ENCODE measurements at regions not wholly inside any gene's neighbourhood (a gene's known extent, or its start where the extent isn't known, plus 50 kb on each side); places are given as distances from the start of the nearest gene placed in this dataset.

- no peak for TF ChIP-seq CTCF (IDR thresholded peaks at IDR 0.05)
- no peaks in the 10 kb centered on the region for H3K27me3 ChIP-seq
- peaks cover 0 to 13% (median 0%) of the 10 kb centered on the region in 11 donors for H3K9me3 ChIP-seq
- no peak for DNase-seq
- no peaks in the 10 kb centered on the region for H3K36me3 ChIP-seq
- intact Hi-C loops (cut with DNase I), result no loop called here
- no peak overlapping the region for H3K27ac ChIP-seq
- no peak for ATAC-seq
- H3K4me3 ChIP-seq, result no peak overlapping the region
- H3K4me1 ChIP-seq, result no peaks in the 10 kb centered on the region
- WGBS, 2 donors, result 78 to 84% methylated on average over 7 of the region's 7 CpGs
Measured at GRCh38 chr3:165903885-165904630, 66.8 kb upstream of the BCHE start.

- Histone ChIP-seq H3K36me3 (no peaks in the 10 kb centered on the region), H3K27ac (no peak overlapping the region), H3K9me3 (peaks cover 0 to 16% (median 0%) of the 10 kb centered on the region in 11 donors), H3K4me1 (no peaks in the 10 kb centered on the region), H3K4me3 (no peak overlapping the region), H3K27me3 (no peaks in the 10 kb centered on the region)
- no peak for ATAC-seq
- TF ChIP-seq CTCF (IDR thresholded peaks at IDR 0.05), result no peak
- 90% methylated on average over 1 of the region's 1 CpG for WGBS, 2 donors
- intact Hi-C loops (cut with DNase I), result no loop called here
- no peak for DNase-seq
Measured at GRCh38 chr3:165899066-165899465, 61.8 kb upstream of the BCHE start.

GRCh38 chr3:165897137-165897536 lies 59.9 kb upstream of the BCHE start:
- 78 to 79% methylated on average over 7 of the region's 7 CpGs for WGBS, 2 donors
- no peaks in the 10 kb centered on the region for H3K27me3 ChIP-seq
- peaks cover 0 to 16% (median 0%) of the 10 kb centered on the region in 11 donors for H3K9me3 ChIP-seq
- no peak for DNase-seq
- H3K36me3 ChIP-seq, result no peaks in the 10 kb centered on the region
- intact Hi-C loops (cut with DNase I), result no loop called here
- no peak for ATAC-seq
- H3K4me1 ChIP-seq, result no peaks in the 10 kb centered on the region
- no peak for TF ChIP-seq CTCF (IDR thresholded peaks at IDR 0.05)
- H3K27ac ChIP-seq, result no peak overlapping the region
- H3K4me3 ChIP-seq, result no peak overlapping the region

- Histone ChIP-seq H3K4me3 (no peak overlapping the region), H3K4me1 (no peaks in the 10 kb centered on the region), H3K27ac (no peak overlapping the region), H3K27me3 (no peaks in the 10 kb centered on the region), H3K36me3 (no peaks in the 10 kb centered on the region), H3K9me3 (peaks cover 0 to 9% (median 0%) of the 10 kb centered on the region in 11 donors)
- no peak for DNase-seq
- 34 to 37% methylated on average over 5 of the region's 5 CpGs for WGBS, 2 donors
- no peak for ATAC-seq
- intact Hi-C loops (cut with DNase I), result no loop called here
- no peak for TF ChIP-seq CTCF (IDR thresholded peaks at IDR 0.05)
Measured at GRCh38 chr3:165895919-165896318, 58.7 kb upstream of the BCHE start.
